Panc1 (cell line): ENCODE measurements at regions not wholly inside any gene's neighbourhood (a gene's known extent, or its start where the extent isn't known, plus 50 kb on each side); places are given as distances from the start of the nearest gene placed in this dataset.

Experiments
- CTCF ChIP-seq: fragments of 450-650 bp; IDR thresholded peaks from 2 replicates; pipeline ENCODE4 v1.5.1; 2017; ENCODE audit warnings: mild to moderate bottlenecking
- TF ChIP-seq, protein P1 (sequence below), 2 experiments: IDR thresholded peaks; 2 replicates each; pipeline ENCODE4 v1.6.1; 2011 to 2012; ENCODE audit warnings: low read depth in 2 of 2, control low read depth in 1 of 2, low read length in 1 of 2, mild to moderate bottlenecking in 1 of 2, moderate library complexity in 1 of 2; ENCODE audit not compliant: insufficient read depth in 1 of 2

DNA sequence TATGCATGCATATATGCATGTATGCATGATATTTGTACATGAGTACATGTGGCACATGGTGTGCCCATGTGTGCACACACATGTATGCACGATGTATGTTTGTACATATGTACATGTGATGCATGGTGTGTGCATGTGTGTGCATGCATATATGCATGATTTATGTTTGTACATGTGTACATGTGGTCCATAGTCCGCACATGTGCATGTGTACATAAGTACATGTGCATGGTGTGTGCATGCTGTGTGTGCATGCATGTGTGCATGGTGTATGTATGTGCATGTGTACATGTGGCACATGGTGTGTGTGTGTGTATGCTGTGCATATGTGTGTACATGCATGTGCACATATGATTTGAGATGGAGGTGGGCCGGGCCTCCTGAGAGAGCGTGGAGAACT is 384.2 kb downstream of the TYW1 start:
- no peak for TF ChIP-seq CTCF
- TF ChIP-seq, protein P1, sequence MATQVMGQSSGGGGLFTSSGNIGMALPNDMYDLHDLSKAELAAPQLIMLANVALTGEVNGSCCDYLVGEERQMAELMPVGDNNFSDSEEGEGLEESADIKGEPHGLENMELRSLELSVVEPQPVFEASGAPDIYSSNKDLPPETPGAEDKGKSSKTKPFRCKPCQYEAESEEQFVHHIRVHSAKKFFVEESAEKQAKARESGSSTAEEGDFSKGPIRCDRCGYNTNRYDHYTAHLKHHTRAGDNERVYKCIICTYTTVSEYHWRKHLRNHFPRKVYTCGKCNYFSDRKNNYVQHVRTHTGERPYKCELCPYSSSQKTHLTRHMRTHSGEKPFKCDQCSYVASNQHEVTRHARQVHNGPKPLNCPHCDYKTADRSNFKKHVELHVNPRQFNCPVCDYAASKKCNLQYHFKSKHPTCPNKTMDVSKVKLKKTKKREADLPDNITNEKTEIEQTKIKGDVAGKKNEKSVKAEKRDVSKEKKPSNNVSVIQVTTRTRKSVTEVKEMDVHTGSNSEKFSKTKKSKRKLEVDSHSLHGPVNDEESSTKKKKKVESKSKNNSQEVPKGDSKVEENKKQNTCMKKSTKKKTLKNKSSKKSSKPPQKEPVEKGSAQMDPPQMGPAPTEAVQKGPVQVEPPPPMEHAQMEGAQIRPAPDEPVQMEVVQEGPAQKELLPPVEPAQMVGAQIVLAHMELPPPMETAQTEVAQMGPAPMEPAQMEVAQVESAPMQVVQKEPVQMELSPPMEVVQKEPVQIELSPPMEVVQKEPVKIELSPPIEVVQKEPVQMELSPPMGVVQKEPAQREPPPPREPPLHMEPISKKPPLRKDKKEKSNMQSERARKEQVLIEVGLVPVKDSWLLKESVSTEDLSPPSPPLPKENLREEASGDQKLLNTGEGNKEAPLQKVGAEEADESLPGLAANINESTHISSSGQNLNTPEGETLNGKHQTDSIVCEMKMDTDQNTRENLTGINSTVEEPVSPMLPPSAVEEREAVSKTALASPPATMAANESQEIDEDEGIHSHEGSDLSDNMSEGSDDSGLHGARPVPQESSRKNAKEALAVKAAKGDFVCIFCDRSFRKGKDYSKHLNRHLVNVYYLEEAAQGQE (IDR thresholded peaks at IDR 0.05; ENCODE audit: insufficient read depth in 1 of 2, low read depth in 2 of 2, low read length in 1 of 2): no peak
